ENCODE measurements at regions not wholly inside any gene's neighbourhood (a gene's known extent, or its start where the extent isn't known, plus 50 kb on each side); places are given as distances from the start of the nearest gene placed in this dataset.
"Not testable (repeated sequence)": the region's sequence is repeated elsewhere in the genome, so short reads cannot be mapped to it uniquely, and the experiment has no call there.

GRCh38 chr9:63774369-63775091 lies 1510.5 kb downstream of the FOXD4L5 start:
- TF ChIP-seq CTCF (IDR thresholded peaks at IDR 0.05); EP300 (IDR thresholded peaks at IDR 0.05; ENCODE audit: low read depth); POLR2A (IDR thresholded peaks at IDR 0.05); POLR2AphosphoS5 (IDR thresholded peaks at IDR 0.05): not testable (repeated sequence)

All from transverse colon (tissue), 4 donors.